GM12878 (cell line): ENCODE measurements at regions not wholly inside any gene's neighbourhood (a gene's known extent, or its start where the extent isn't known, plus 50 kb on each side); places are given as distances from the start of the nearest gene placed in this dataset.

Experiments
- ATAC-seq: fragments of 200-7000 bp; cut with Tn5 transposase; 3 replicates; pipeline ENCODE4 v1.9.1; 2020; ENCODE audit warnings: mild to moderate bottlenecking, moderate library complexity
- BruUV-seq: library from RNA; stranded (reverse); fragments of 400-500 nt; replicated peaks from 2 replicates; lab custom pipeline; 2021; lab: Mats Ljungman, UMichigan
- CTCF ChIA-PET: fragments of 300-600 bp; sonication (Branson Sonifier 250); formaldehyde crosslinking; extraction: SDS; loops from one replicate; lab custom pipeline; 2021; ENCODE audit warnings: inconsistent platforms; lab: Yijun Ruan, JAX
- POLR2A ChIA-PET: fragments of 350-600 bp; formaldehyde crosslinking; extraction: SDS; loops from one replicate; lab custom pipeline; 2021; ENCODE audit warnings: inconsistent platforms; lab: Charles Lee
- RAD21 ChIA-PET: fragments of 300-600 bp; sonication (Branson Sonifier 250); formaldehyde crosslinking; loops from one replicate; lab custom pipeline; 2023; ENCODE audit warnings: antibody characterized with exemption; ENCODE audit not compliant: unreplicated experiment; lab: Charles Lee
- SMC1A ChIA-PET: fragments of 300-600 bp; sonication (Branson Sonifier 250); formaldehyde crosslinking; loops from one replicate; lab custom pipeline; 2023; ENCODE audit not compliant: unreplicated experiment, uncharacterized antibody; lab: Charles Lee
- DNase-seq: peaks from one replicate; pipeline ENCODE4 v3.0.0-alpha.2; 2011; ENCODE audit warnings: low read depth, low spot score
- FAIRE-seq: peaks from 3 replicates; lab custom pipeline; 2011; peaks lifted over from hg19 to GRCh38; lab: Jason Lieb, UNC
- H2AFZ ChIP-seq: 2 replicates; pipeline ENCODE4 v1.6.0; 2011; ENCODE audit warnings: low read depth, low read length, control low read depth; ENCODE audit not compliant: control insufficient read depth
- H3K27ac ChIP-seq: 2 replicates; pipeline ENCODE4 v1.5.1; 2011; ENCODE audit warnings: control low read depth; ENCODE audit not compliant: control insufficient read depth, insufficient read depth
- H3K27me3 ChIP-seq, 2 experiments: replicated peaks in 1 of 2; 2 replicates each; pipeline versions ENCODE4 v1.6.0 to v1.6.1; 2011; ENCODE audit warnings: low read length in 1 of 2; ENCODE audit not compliant: control insufficient read depth in 2 of 2, insufficient read depth in 2 of 2
- H3K36me3 ChIP-seq, 2 experiments: 2 replicates each; pipeline ENCODE4 v1.5.1; 2011; ENCODE audit warnings: low read length in 1 of 2; ENCODE audit not compliant: control insufficient read depth in 2 of 2, insufficient read depth in 2 of 2
- H3K4me1 ChIP-seq: 2 replicates; pipeline ENCODE4 v1.6.1; 2011; ENCODE audit warnings: mild to moderate bottlenecking, low read length, moderate library complexity, mixed read lengths; ENCODE audit not compliant: control insufficient read depth, insufficient read depth
- H3K4me2 ChIP-seq: 2 replicates; pipeline ENCODE4 v1.6.0; 2011; ENCODE audit warnings: control low read depth; ENCODE audit not compliant: control insufficient read depth, insufficient read depth
- H3K4me3 ChIP-seq: fragments of 200-600 bp; sonication (generic); 2 replicates; pipeline ENCODE4 v1.5.1; 2016
- H3K79me2 ChIP-seq: 2 replicates; pipeline ENCODE4 v1.6.0; 2011; ENCODE audit warnings: low read length; ENCODE audit not compliant: control insufficient read depth, insufficient read depth
- H3K9ac ChIP-seq: 2 replicates; pipeline ENCODE4 v1.8.0; 2011; ENCODE audit warnings: low read length, control low read depth, mixed read lengths; ENCODE audit not compliant: control insufficient read depth, insufficient read depth
- H3K9me3 ChIP-seq: replicated peaks from 3 replicates; pipeline ENCODE4 v1.5.1; 2011; ENCODE audit warnings: mild to moderate bottlenecking, low read length; ENCODE audit not compliant: control insufficient read depth, insufficient read depth
- H4K20me1 ChIP-seq: 2 replicates; pipeline ENCODE4 v1.6.0; 2011; ENCODE audit not compliant: control insufficient read depth, insufficient read depth
- BMI1 ChIP-seq: fragments of 450-650 bp; IDR thresholded peaks from 2 replicates; pipeline ENCODE4 v1.6.1; 2016; ENCODE audit warnings: mild to moderate bottlenecking, moderate library complexity, borderline replicate concordance
- ESRRA ChIP-seq: IDR thresholded peaks from 2 replicates; pipeline ENCODE4 v1.6.1; 2012; ENCODE audit warnings: mild to moderate bottlenecking, low read length, improper control_type of control experiment
- KDM1A ChIP-seq: fragments of 200-600 bp; sonication (generic); IDR thresholded peaks from 2 replicates; pipeline ENCODE4 v1.6.1; 2016; ENCODE audit warnings: borderline replicate concordance
- LARP7 ChIP-seq: fragments of 450-650 bp; IDR thresholded peaks from 2 replicates; pipeline ENCODE4 v1.6.1; 2017; ENCODE audit warnings: mild to moderate bottlenecking
- NFXL1 ChIP-seq: fragments of 450-650 bp; IDR thresholded peaks from 2 replicates; pipeline ENCODE4 v1.6.1; 2017; ENCODE audit warnings: antibody characterized with exemption, mild to moderate bottlenecking, borderline replicate concordance
- NR2C1 ChIP-seq: fragments of 450-650 bp; IDR thresholded peaks from 2 replicates; pipeline ENCODE4 v1.6.1; 2017; ENCODE audit warnings: antibody characterized with exemption, mild to moderate bottlenecking, moderate library complexity
- NR2C2 ChIP-seq: IDR thresholded peaks from 2 replicates; pipeline ENCODE4 v1.6.1; 2011; ENCODE audit warnings: borderline replicate concordance, low read depth; ENCODE audit not compliant: control insufficient read depth, insufficient read length
- NRF1 ChIP-seq: conservative IDR thresholded peaks from 2 replicates; pipeline ENCODE4 v1.6.1; 2011; ENCODE audit warnings: mild to moderate bottlenecking, low read depth, low read length, improper control_type of control experiment
- SUPT20H ChIP-seq: IDR thresholded peaks from 2 replicates; pipeline ENCODE4 v1.6.1; 2011; ENCODE audit warnings: low read depth, mild to moderate bottlenecking, low read length, moderate library complexity, borderline replicate concordance; ENCODE audit not compliant: control insufficient read depth
- SUZ12 ChIP-seq: fragments of 200-600 bp; sonication (generic); IDR thresholded peaks from one replicate; pipeline ENCODE4 v1.6.1; 2018; ENCODE audit warnings: antibody characterized with exemption, mild to moderate bottlenecking; ENCODE audit not compliant: unreplicated experiment
- WGBS: methylation state at CpG from one replicate; pipeline ENCODE4 v1.1.6; 2016; ENCODE audit warnings: low lambda C conversion rate; ENCODE audit not compliant: insufficient replicate concordance, insufficient coverage; ENCODE audit errors: missing lambda C conversion rate; 5-methylcytosine and 5-hydroxymethylcytosine counted together
- in situ Hi-C: fragments of 300-500 bp; cut with MboI; formaldehyde crosslinking; loops from 9 replicates; pipeline ENCODE4 v1.14.3; 2018; ENCODE audit warnings: mixed read lengths
- intact Hi-C: fragments of 100-400 bp; cut with micrococcal nuclease; formaldehyde crosslinking; loops from one replicate; pipeline ENCODE4 v1.14.2; 2022; ENCODE audit not compliant: unreplicated experiment

DNA sequence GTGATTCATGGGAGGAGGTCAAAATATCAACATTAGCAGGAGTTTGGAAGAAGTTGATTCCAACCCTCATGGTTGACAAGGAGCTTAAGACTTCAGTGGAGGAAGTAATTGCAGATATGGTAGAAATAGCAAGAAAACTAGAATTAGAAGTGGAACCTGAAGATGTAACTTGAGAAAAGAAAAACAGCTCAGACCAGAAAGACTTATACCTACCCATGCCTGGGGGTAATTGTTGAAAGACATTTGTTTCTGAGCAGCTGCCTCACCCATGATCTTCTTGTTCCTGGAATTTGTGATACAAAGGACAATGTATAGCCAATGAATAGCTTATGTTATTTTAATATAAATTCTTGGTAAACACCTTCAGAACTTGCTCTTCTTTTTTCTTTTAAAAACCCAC lies 128.6 kb downstream of the LRIG2 start:
- RAD21 ChIA-PET: no interaction called here
- intact Hi-C loops: no loop called here

DNA sequence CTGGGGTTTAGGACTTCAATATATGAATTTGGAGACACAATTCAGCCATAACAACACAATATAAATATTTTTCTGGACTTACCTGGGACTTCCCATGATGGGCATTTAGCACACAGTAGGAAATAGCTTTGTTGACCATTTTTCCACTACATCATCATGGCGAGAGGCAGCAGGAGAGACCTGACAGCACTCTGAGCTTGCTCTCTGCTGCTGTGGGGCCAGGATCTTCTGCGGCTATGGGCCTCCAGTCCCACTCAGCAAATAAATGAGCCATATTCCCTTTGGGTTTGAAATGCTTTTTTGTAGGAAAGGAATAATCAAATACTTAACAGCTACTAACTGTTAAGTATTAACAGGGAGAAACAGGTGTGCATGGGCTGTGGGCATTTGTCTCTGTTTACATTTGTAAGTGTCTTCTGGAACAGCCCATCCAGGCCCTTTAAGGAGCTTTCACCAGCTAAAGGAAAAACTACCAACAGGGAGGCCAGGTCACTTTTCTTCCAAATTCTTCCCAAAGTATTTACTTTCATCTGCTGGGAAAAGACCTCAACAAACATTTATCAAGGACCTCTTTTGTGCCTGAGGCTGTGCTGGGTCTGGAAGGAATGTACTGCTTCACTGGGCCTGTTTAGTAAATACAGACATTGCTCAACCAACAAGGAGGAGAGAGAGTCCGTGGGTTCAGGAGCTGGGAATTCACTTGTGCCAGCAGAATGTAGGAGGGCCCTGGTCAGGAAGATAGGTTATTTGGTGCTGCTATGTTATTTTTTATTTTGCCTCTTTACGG lies 133.2 kb downstream of the LRIG2 start:
- ChIA-PET POLR2A (no interaction called here), RAD21 (no interaction called here)
- Histone ChIP-seq H3K4me1 (no peaks in the 10 kb centered on the region), H3K9me3 (no peaks in the 10 kb centered on the region), H3K4me3 (no peak overlapping the region)
- TF ChIP-seq NR2C2 (no peak), KDM1A (no peak), NR2C1 (no peak), NFXL1 (no peak)
- TF ChIP-seq, all 136 proteins: peak for 0
- WGBS: 59% methylated on average over 4 of the region's 4 CpGs
- Histone ChIP-seq H4K20me1 (no peaks in the 10 kb centered on the region), H2AFZ (no peak overlapping the region), H3K27ac (no peak overlapping the region), H3K36me3 (no peaks in the 10 kb centered on the region), H3K27me3 (no peaks in the 10 kb centered on the region), H3K9ac (no peak overlapping the region), H3K79me2 (no peaks in the 10 kb centered on the region), H3K4me2 (no peak overlapping the region)
- FAIRE-seq (no peak), ATAC-seq (no peak), DNase-seq (no peak)
- CTCF ChIA-PET: no interaction called here
- BruUV-seq: no TSS peak
- in situ Hi-C loops: no loop called here
- SMC1A ChIA-PET: interaction anchor here (0.9 kb wide), 1 partner anchor 13 kb away, joined by 3 read pairs; no protein-coding TSS in a partner anchor
- intact Hi-C loops: loop anchor here (5.0 kb wide), 1 partner anchor 51 kb away; no protein-coding TSS in a partner anchor

More for the DNA sequence above, 128.6 kb downstream of the LRIG2 start:
- ChIA-PET SMC1A (no interaction called here), POLR2A (no interaction called here), CTCF (interaction anchor here (1.2 kb wide), 1 partner anchor 129 kb away, joined by 4 read pairs; the partner anchor contains the start of gene LRIG2)
- Histone ChIP-seq H3K4me3 (no peak overlapping the region), H3K79me2 (no peaks in the 10 kb centered on the region), H3K27ac (no peak overlapping the region), H3K9me3 (no peaks in the 10 kb centered on the region), H2AFZ (no peak overlapping the region), H3K4me1 (no peaks in the 10 kb centered on the region), H3K9ac (no peak overlapping the region), H3K36me3 (no peaks in the 10 kb centered on the region), H4K20me1 (no peaks in the 10 kb centered on the region), H3K4me2 (no peak overlapping the region), H3K27me3 (no peaks in the 10 kb centered on the region)
- in situ Hi-C loops: no loop called here
- no peak for DNase-seq
- FAIRE-seq: no peak
- no peak for TF ChIP-seq SUPT20H
- no peak for TF ChIP-seq BMI1
- no peak for TF ChIP-seq SUZ12
- TF ChIP-seq ESRRA: no peak
- TF ChIP-seq NRF1: no peak
- TF ChIP-seq LARP7: no peak
- no TSS peak for BruUV-seq
- no peak for ATAC-seq
